H1 (cell line): ENCODE measurements at regions not wholly inside any gene's neighbourhood (a gene's known extent, or its start where the extent isn't known, plus 50 kb on each side); places are given as distances from the start of the nearest gene placed in this dataset.

ENCODE experiments used
- CTCF ChIA-PET: fragments of 300-600 bp; sonication (Branson Sonifier 250); formaldehyde crosslinking; loops from one replicate; lab custom pipeline; 2021; ENCODE audit not compliant: partially characterized antibody; lab: Charles Lee
- POLR2A ChIA-PET: fragments of 300-600 bp; sonication (Branson Sonifier 250); formaldehyde crosslinking; loops from one replicate; lab custom pipeline; 2021; ENCODE audit warnings: inconsistent platforms; ENCODE audit not compliant: partially characterized antibody; lab: Charles Lee
- DNase-seq, 2 experiments: peaks; one replicate each; pipeline versions ENCODE4 v3.0.0 to v3.0.0-alpha.2; 2010 to 2022; ENCODE audit warnings: low spot score in 2 of 2, low read depth in 1 of 2, mixed read lengths in 1 of 2
- FAIRE-seq: peaks from 2 replicates; lab custom pipeline; 2011; peaks lifted over from hg19 to GRCh38; lab: Jason Lieb, UNC
- H2AFZ ChIP-seq: 2 replicates; pipeline ENCODE4 v1.8.1; 2012; ENCODE audit warnings: low read length, inconsistent platforms
- H2AK5ac ChIP-seq: 2 replicates; pipeline ENCODE4 v1.6.1; 2013; ENCODE audit warnings: low read depth, low read length
- H2BK120ac ChIP-seq: replicated peaks from 2 replicates; pipeline ENCODE3; 2013; ENCODE audit warnings: low read depth, low read length, inconsistent platforms
- H2BK12ac ChIP-seq: 2 replicates; pipeline ENCODE4 v1.6.1; 2013; ENCODE audit warnings: low read depth, low read length
- H2BK15ac ChIP-seq: 2 replicates; pipeline ENCODE4 v1.6.1; 2013; ENCODE audit warnings: low read length
- H2BK20ac ChIP-seq: 2 replicates; pipeline ENCODE4 v1.6.1; 2013; ENCODE audit warnings: low read length
- H2BK5ac ChIP-seq: 2 replicates; pipeline ENCODE4 v1.6.1; 2013; ENCODE audit warnings: low read depth, low read length
- H3K14ac ChIP-seq: 2 replicates; pipeline ENCODE4 v1.6.1; 2013; ENCODE audit warnings: inconsistent platforms; ENCODE audit not compliant: insufficient read length
- H3K18ac ChIP-seq: 2 replicates; pipeline ENCODE4 v1.6.1; 2013; ENCODE audit warnings: low read length; ENCODE audit errors: extremely low read depth
- H3K23ac ChIP-seq: 2 replicates; pipeline ENCODE4 v1.6.1; 2013; ENCODE audit warnings: inconsistent platforms; ENCODE audit not compliant: insufficient read length
- H3K23me2 ChIP-seq: 2 replicates; pipeline ENCODE4 v1.6.1; 2013; ENCODE audit warnings: low read depth, low read length
- H3K27ac ChIP-seq: 2 replicates; pipeline ENCODE4 v1.6.1; 2011; ENCODE audit warnings: low read depth, low read length, inconsistent platforms
- H3K27me3 ChIP-seq, 4 experiments: replicated peaks in 1 of 4; 1 replicate in 1 of 4; 2 replicates in 3 of 4; pipeline versions ENCODE4 v1.6.1 to v1.8.1; 2011 to 2013; ENCODE audit warnings: low read length in 3 of 4, mild to moderate bottlenecking in 3 of 4, inconsistent platforms in 2 of 4, mixed read lengths in 2 of 4, moderate library complexity in 1 of 4; ENCODE audit not compliant: control insufficient read depth in 3 of 4, insufficient read depth in 3 of 4; ENCODE audit errors: extremely low read depth in 1 of 4
- H3K36me3 ChIP-seq, 4 experiments: 2 replicates each; pipeline versions ENCODE4 v1.6.1 to v1.8.1; 2011 to 2013; ENCODE audit warnings: mild to moderate bottlenecking in 4 of 4, low read length in 3 of 4, moderate library complexity in 2 of 4, control low read depth in 1 of 4, inconsistent platforms in 1 of 4; ENCODE audit not compliant: insufficient read depth in 4 of 4, control insufficient read depth in 2 of 4
- H3K4ac ChIP-seq: replicated peaks from 2 replicates; pipeline ENCODE3; 2013; ENCODE audit warnings: low read length, low read depth, mixed read lengths, inconsistent platforms; ENCODE audit not compliant: insufficient read length
- H3K4me1 ChIP-seq, 4 experiments: replicated peaks in 1 of 4; 1 replicate in 1 of 4; 2 replicates in 3 of 4; pipeline versions ENCODE4 v1.6.1 to v1.8.1; 2011 to 2013; ENCODE audit warnings: low read length in 3 of 4, inconsistent platforms in 2 of 4, mixed read lengths in 1 of 4; ENCODE audit not compliant: insufficient read depth in 4 of 4, control insufficient read depth in 3 of 4
- H3K4me2 ChIP-seq, 2 experiments: 2 replicates each; pipeline versions ENCODE4 v1.6.1 to v1.8.1; 2011 to 2013; ENCODE audit warnings: low read depth in 2 of 2, low read length in 2 of 2, control low read depth in 1 of 2, inconsistent platforms in 1 of 2, mild to moderate bottlenecking in 1 of 2; ENCODE audit not compliant: insufficient read depth in 1 of 2
- H3K4me3 ChIP-seq, 4 experiments: fragments of 200-600, 300-600 bp in 1 of 4; sonication (generic), shearing (Covaris generic), sonication (Bioruptor Twin) in 1 of 4; 2 replicates each; pipeline versions ENCODE4 v1.5.1 to v1.8.1; 2011 to 2016; ENCODE audit warnings: low read length in 4 of 4, low read depth in 3 of 4, control low read depth in 2 of 4, inconsistent platforms in 2 of 4, mild to moderate bottlenecking in 2 of 4, mixed read lengths in 1 of 4, moderate library complexity in 1 of 4; ENCODE audit not compliant: insufficient read depth in 2 of 4; ENCODE audit errors: extremely low read depth in 1 of 4
- H3K56ac ChIP-seq: replicated peaks from 2 replicates; pipeline ENCODE3; 2013; ENCODE audit warnings: low read depth, mild to moderate bottlenecking, mixed read lengths, low read length, inconsistent platforms; ENCODE audit not compliant: insufficient read length
- H3K79me1 ChIP-seq: 2 replicates; pipeline ENCODE4 v1.6.1; 2013; ENCODE audit warnings: low read depth, low read length, control low read depth
- H3K79me2 ChIP-seq, 2 experiments: 2 replicates each; pipeline versions ENCODE4 v1.6.1 to v1.8.1; 2012 to 2013; ENCODE audit warnings: low read length in 2 of 2, mild to moderate bottlenecking in 2 of 2, inconsistent platforms in 1 of 2; ENCODE audit not compliant: insufficient read depth in 2 of 2, control insufficient read depth in 1 of 2
- H3K9ac ChIP-seq, 4 experiments: replicated peaks in 1 of 4; 1 replicate in 1 of 4; 2 replicates in 3 of 4; pipeline versions ENCODE4 v1.6.1 to v1.8.1; 2011 to 2013; ENCODE audit warnings: low read depth in 3 of 4, low read length in 3 of 4, control low read depth in 2 of 4, mild to moderate bottlenecking in 2 of 4, moderate library complexity in 2 of 4, inconsistent platforms in 1 of 4; ENCODE audit errors: extremely low read depth in 1 of 4
- H3K9me3 ChIP-seq, 2 experiments: 2 replicates each; pipeline versions ENCODE4 v1.6.1 to v1.8.1; 2012 to 2013; ENCODE audit warnings: mild to moderate bottlenecking in 2 of 2, moderate library complexity in 2 of 2, control low read depth in 1 of 2, inconsistent platforms in 1 of 2, low read depth in 1 of 2, low read length in 1 of 2, mixed read lengths in 1 of 2; ENCODE audit not compliant: insufficient read depth in 2 of 2
- H4K20me1 ChIP-seq, 2 experiments: replicated peaks in 1 of 2; 2 replicates each; pipeline versions ENCODE3 to v1.8.1; 2011 to 2013; ENCODE audit warnings: inconsistent platforms in 2 of 2, low read length in 2 of 2, mild to moderate bottlenecking in 1 of 2; ENCODE audit not compliant: insufficient read depth in 2 of 2, control insufficient read depth in 1 of 2
- H4K5ac ChIP-seq: 2 replicates; pipeline ENCODE4 v1.6.1; 2013; ENCODE audit warnings: low read length, low read depth, mixed read lengths, inconsistent platforms; ENCODE audit not compliant: insufficient read length
- H4K8ac ChIP-seq: 2 replicates; pipeline ENCODE4 v1.8.0; 2013; ENCODE audit warnings: mild to moderate bottlenecking, moderate library complexity, low read length, inconsistent platforms; ENCODE audit not compliant: insufficient read depth; ENCODE audit errors: extremely low read depth
- H4K91ac ChIP-seq: replicated peaks from 2 replicates; pipeline ENCODE3; 2013; ENCODE audit warnings: low read length, mixed read lengths, inconsistent platforms; ENCODE audit not compliant: insufficient read length
- ASH2L ChIP-seq: fragments of 200-600, 300-600 bp; sonication (generic); IDR thresholded peaks from one replicate; pipeline ENCODE4 v1.7.1; 2017; ENCODE audit warnings: low read length
- ATF3 ChIP-seq: IDR thresholded peaks from 2 replicates; pipeline ENCODE4 v1.6.1; 2011; ENCODE audit warnings: low read depth, mild to moderate bottlenecking, low read length; ENCODE audit not compliant: insufficient read depth
- CTCF ChIP-seq, 3 experiments: IDR thresholded peaks; 1 replicate in 2 of 3; 2 replicates in 1 of 3; pipeline versions ENCODE4 v1.5.1 to v1.6.1; 2011; ENCODE audit warnings: low read length in 3 of 3, mild to moderate bottlenecking in 3 of 3, inconsistent platforms in 2 of 3, low read depth in 1 of 3, moderate library complexity in 1 of 3; ENCODE audit not compliant: insufficient read depth in 1 of 3; ENCODE audit errors: control extremely low read depth in 1 of 3
- EGR1 ChIP-seq: IDR thresholded peaks from 2 replicates; pipeline ENCODE4 v1.6.1; 2011; ENCODE audit warnings: low read depth, low read length, borderline replicate concordance
- RXRA ChIP-seq: IDR thresholded peaks from 2 replicates; pipeline ENCODE4 v1.6.1; 2011; ENCODE audit warnings: low read depth, mild to moderate bottlenecking, low read length, moderate library complexity; ENCODE audit not compliant: insufficient read depth
- SIRT6 ChIP-seq: IDR thresholded peaks from one replicate; pipeline ENCODE4 v1.7.1; 2012; ENCODE audit warnings: low read length, inconsistent platforms
- TCF12 ChIP-seq: IDR thresholded peaks from 2 replicates; pipeline ENCODE4 v1.6.1; 2011; ENCODE audit warnings: low read depth, mild to moderate bottlenecking, low read length

GRCh38 chr4:72627723-72628122 is 58.7 kb upstream of the ADAMTS3 start:
- no peak overlapping the region for H4K8ac ChIP-seq
- H3K23me2 ChIP-seq, result no peaks in the 10 kb centered on the region
- DNase-seq, result no peak
- H2BK12ac ChIP-seq, result no peak overlapping the region
- no peak for FAIRE-seq
- H3K23ac ChIP-seq, result no peak overlapping the region
- TF ChIP-seq SIRT6 (no peak), EGR1 (no peak), RXRA (no peak), TCF12 (no peak), CTCF (IDR thresholded peaks at IDR 0.05; ENCODE audit: control extremely low read depth in 1 of 3, insufficient read depth in 1 of 3, low read depth in 1 of 3, low read length in 3 of 3) (no peak), ATF3 (no peak), ASH2L (no peak)
- no peak overlapping the region for H3K4me3 ChIP-seq
- H3K9ac ChIP-seq, result no peak overlapping the region
- no peaks in the 10 kb centered on the region for H3K79me2 ChIP-seq
- no peak overlapping the region for H4K91ac ChIP-seq
- H2AK5ac ChIP-seq, result no peak overlapping the region
- no peak overlapping the region for H2BK120ac ChIP-seq
- no peak overlapping the region for H3K14ac ChIP-seq
- no peak overlapping the region for H2BK15ac ChIP-seq
- no peak overlapping the region for H2AFZ ChIP-seq
- H3K36me3 ChIP-seq, result no peaks in the 10 kb centered on the region
- no peaks in the 10 kb centered on the region for H3K4me1 ChIP-seq
- no peak overlapping the region for H3K27ac ChIP-seq
- no peaks in the 10 kb centered on the region for H3K27me3 ChIP-seq
- peaks cover 7 to 11% of the 10 kb centered on the region in 2 experiments; a peak in 3 of 4 replicates for H3K9me3 ChIP-seq
- H2BK20ac ChIP-seq, result no peak overlapping the region
- no peak overlapping the region for H3K18ac ChIP-seq
- H3K56ac ChIP-seq, result no peak overlapping the region
- no peak overlapping the region for H2BK5ac ChIP-seq
- H4K5ac ChIP-seq, result no peak overlapping the region
- ChIA-PET CTCF (no interaction called here), POLR2A (no interaction called here)
- H3K4me2 ChIP-seq, result no peak overlapping the region
- no peaks in the 10 kb centered on the region for H3K79me1 ChIP-seq
- no peaks in the 10 kb centered on the region for H4K20me1 ChIP-seq
- H3K4ac ChIP-seq, result no peak overlapping the region
